ENCODE measurements at regions not wholly inside any gene's neighbourhood (a gene's known extent, or its start where the extent isn't known, plus 50 kb on each side); places are given as distances from the start of the nearest gene placed in this dataset.

- no peak for DNase-seq
- in situ Hi-C loops (cut with MboI; ENCODE audit: low pct_unique_long_range_greater_than_20kb, low sequenced_read_pairs), result no loop called here
These were observed 1680.7 kb downstream of the PCDH7 start for GRCh38 chr4:32400870-32401269.

GRCh38 chr4:32417113-32417704 is 1697.0 kb downstream of the PCDH7 start:
- no peak for DNase-seq
- in situ Hi-C loops (cut with MboI; ENCODE audit: low pct_unique_long_range_greater_than_20kb, low sequenced_read_pairs), result no loop called here

- in situ Hi-C loops (cut with MboI; ENCODE audit: low pct_unique_long_range_greater_than_20kb, low sequenced_read_pairs), result no loop called here
- no peak for DNase-seq
These were observed 1703.1 kb downstream of the PCDH7 start for GRCh38 chr4:32423267-32423666.

GRCh38 chr4:32425243-32425642 is 1705.1 kb downstream of the PCDH7 start:
- in situ Hi-C loops (cut with MboI; ENCODE audit: low pct_unique_long_range_greater_than_20kb, low sequenced_read_pairs), result no loop called here
- no peak for DNase-seq

GRCh38 chr4:32427566-32427965 is 1707.4 kb downstream of the PCDH7 start:
- DNase-seq, result no peak
- in situ Hi-C loops (cut with MboI; ENCODE audit: low pct_unique_long_range_greater_than_20kb, low sequenced_read_pairs), result no loop called here

- DNase-seq, result no peak
- in situ Hi-C loops (cut with MboI; ENCODE audit: low pct_unique_long_range_greater_than_20kb, low sequenced_read_pairs), result no loop called here
These were observed 1709.0 kb downstream of the PCDH7 start for GRCh38 chr4:32429151-32429550.

- no peak for DNase-seq
- in situ Hi-C loops (cut with MboI; ENCODE audit: low pct_unique_long_range_greater_than_20kb, low sequenced_read_pairs), result no loop called here
These were observed 1715.1 kb downstream of the PCDH7 start for GRCh38 chr4:32435308-32435707.

GRCh38 chr4:32436816-32437215 is 1716.6 kb downstream of the PCDH7 start:
- no peak for DNase-seq
- in situ Hi-C loops (cut with MboI; ENCODE audit: low pct_unique_long_range_greater_than_20kb, low sequenced_read_pairs), result no loop called here

- in situ Hi-C loops (cut with MboI; ENCODE audit: low pct_unique_long_range_greater_than_20kb, low sequenced_read_pairs), result no loop called here
These were observed 1720.2 kb downstream of the PCDH7 start for GRCh38 chr4:32440391-32440790.

GRCh38 chr4:32454482-32454881 is 1734.3 kb downstream of the PCDH7 start:
- DNase-seq, result no peak
- in situ Hi-C loops (cut with MboI; ENCODE audit: low pct_unique_long_range_greater_than_20kb, low sequenced_read_pairs), result no loop called here

More at GRCh38 chr4:32440391-32440790, 1720.2 kb downstream of the PCDH7 start:
- DNase-seq, result no peak

- in situ Hi-C loops (cut with MboI; ENCODE audit: low pct_unique_long_range_greater_than_20kb, low sequenced_read_pairs), result no loop called here
- no peak for DNase-seq
These were observed 1735.1 kb downstream of the PCDH7 start for GRCh38 chr4:32455231-32455630.

- DNase-seq, result no peak
- in situ Hi-C loops (cut with MboI; ENCODE audit: low pct_unique_long_range_greater_than_20kb, low sequenced_read_pairs), result no loop called here
These were observed 1740.8 kb downstream of the PCDH7 start for GRCh38 chr4:32460972-32461371.

- peak; percentile 20 for DNase-seq
- in situ Hi-C loops (cut with MboI; ENCODE audit: low pct_unique_long_range_greater_than_20kb, low sequenced_read_pairs), result no loop called here
These were observed 1742.8 kb downstream of the PCDH7 start for GRCh38 chr4:32462944-32463343.

- in situ Hi-C loops (cut with MboI; ENCODE audit: low pct_unique_long_range_greater_than_20kb, low sequenced_read_pairs), result no loop called here
- no peak for DNase-seq
These were observed 1750.0 kb downstream of the PCDH7 start for GRCh38 chr4:32470087-32470585.

GRCh38 chr4:32472918-32473317 is 1752.7 kb downstream of the PCDH7 start:
- in situ Hi-C loops (cut with MboI; ENCODE audit: low pct_unique_long_range_greater_than_20kb, low sequenced_read_pairs), result no loop called here

GRCh38 chr4:32475710-32476109 is 1755.5 kb downstream of the PCDH7 start:
- in situ Hi-C loops (cut with MboI; ENCODE audit: low pct_unique_long_range_greater_than_20kb, low sequenced_read_pairs), result no loop called here
- DNase-seq, result no peak

More at GRCh38 chr4:32472918-32473317, 1752.7 kb downstream of the PCDH7 start:
- no peak for DNase-seq

GRCh38 chr4:32477518-32477917 is 1757.3 kb downstream of the PCDH7 start:
- in situ Hi-C loops (cut with MboI; ENCODE audit: low pct_unique_long_range_greater_than_20kb, low sequenced_read_pairs), result no loop called here
- no peak for DNase-seq

GRCh38 chr4:32485956-32486355 is 1765.8 kb downstream of the PCDH7 start:
- no peak for DNase-seq
- in situ Hi-C loops (cut with MboI; ENCODE audit: low pct_unique_long_range_greater_than_20kb, low sequenced_read_pairs), result no loop called here

GRCh38 chr4:32488690-32489089 is 1768.5 kb downstream of the PCDH7 start:
- in situ Hi-C loops (cut with MboI; ENCODE audit: low pct_unique_long_range_greater_than_20kb, low sequenced_read_pairs), result no loop called here
- DNase-seq, result no peak

GRCh38 chr4:32499171-32499570 is 1779.0 kb downstream of the PCDH7 start:
- in situ Hi-C loops (cut with MboI; ENCODE audit: low pct_unique_long_range_greater_than_20kb, low sequenced_read_pairs), result no loop called here
- DNase-seq, result no peak

GRCh38 chr4:32503241-32503640 is 1783.1 kb downstream of the PCDH7 start:
- in situ Hi-C loops (cut with MboI; ENCODE audit: low pct_unique_long_range_greater_than_20kb, low sequenced_read_pairs), result no loop called here
- DNase-seq, result no peak
